GM18505 (cell line): ENCODE measurements at regions not wholly inside any gene's neighbourhood (a gene's known extent, or its start where the extent isn't known, plus 50 kb on each side); places are given as distances from the start of the nearest gene placed in this dataset.

Experiments
- ATAC-seq: cut with Tn5 transposase; IDR thresholded peaks from one replicate; pipeline ENCODE4 v1.9.1; 2021; ENCODE audit not compliant: unreplicated experiment
- POLR2A ChIP-seq: IDR thresholded peaks from 4 replicates; pipeline ENCODE4 v1.6.1; 2011; ENCODE audit warnings: borderline replicate concordance; ENCODE audit not compliant: insufficient read depth, insufficient read length; ENCODE audit errors: extremely low read depth

DNA sequence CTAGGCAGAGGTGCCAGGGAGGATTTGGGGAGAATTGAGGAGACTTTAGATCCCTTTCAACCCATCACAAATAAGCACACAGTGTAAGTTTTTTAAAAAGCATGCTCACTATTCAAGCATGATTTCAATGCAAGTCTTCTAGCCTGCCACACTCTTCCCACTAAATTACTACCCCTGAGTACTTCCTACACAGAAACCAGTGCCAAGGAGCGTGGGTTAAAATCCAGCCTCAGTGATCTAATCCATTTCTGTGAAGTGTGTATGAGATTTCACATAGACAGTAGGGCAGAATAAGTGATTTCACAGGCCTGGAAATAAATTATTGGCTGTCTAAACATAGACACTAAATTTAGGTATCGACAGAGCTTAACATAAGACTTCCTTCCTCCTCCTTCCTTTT is 142.9 kb upstream of the ATP1B1 start:
- TF ChIP-seq POLR2A, result no peak
- no peak for ATAC-seq

DNA sequence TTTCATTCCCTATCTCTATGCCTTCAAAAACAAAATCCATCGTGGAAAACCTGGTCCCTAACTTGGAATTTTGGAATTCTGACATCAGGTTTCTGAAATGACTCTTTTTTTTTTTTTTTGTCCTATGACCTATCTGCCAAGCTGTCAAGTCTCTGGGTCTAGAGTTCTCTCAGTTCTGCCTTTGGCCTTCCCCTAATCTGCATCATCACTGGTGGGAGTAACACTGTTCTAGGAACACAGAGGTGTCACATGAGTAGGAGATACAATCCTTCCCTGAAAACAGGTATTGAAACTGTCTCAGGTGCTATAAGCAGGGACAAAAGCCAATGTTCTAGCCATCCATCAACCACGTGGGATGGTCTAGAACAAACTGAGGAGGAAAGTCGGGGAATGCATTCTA is 142.0 kb upstream of the ATP1B1 start:
- ATAC-seq, result no peak
- TF ChIP-seq POLR2A, result no peak

DNA sequence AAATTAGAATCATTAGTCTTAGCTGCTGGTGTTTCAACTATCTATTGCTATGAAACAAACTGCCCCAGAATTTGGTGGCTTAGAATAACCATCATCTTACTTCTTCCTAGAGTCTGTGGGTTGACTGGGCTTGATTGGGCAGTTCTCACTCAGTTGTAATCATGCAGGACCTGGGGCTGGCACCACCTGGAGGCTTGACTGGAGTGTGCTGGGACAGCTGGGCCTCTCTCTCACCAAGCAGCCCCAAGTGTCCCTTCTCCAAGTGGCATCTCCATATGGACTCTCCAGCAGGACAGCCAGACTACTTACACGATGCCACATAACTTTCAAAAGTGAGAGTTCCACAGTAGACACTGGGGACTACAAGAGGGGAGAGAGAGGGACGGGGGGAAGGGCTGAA is 140.3 kb upstream of the ATP1B1 start:
- ATAC-seq, result no peak
- no peak for TF ChIP-seq POLR2A

DNA sequence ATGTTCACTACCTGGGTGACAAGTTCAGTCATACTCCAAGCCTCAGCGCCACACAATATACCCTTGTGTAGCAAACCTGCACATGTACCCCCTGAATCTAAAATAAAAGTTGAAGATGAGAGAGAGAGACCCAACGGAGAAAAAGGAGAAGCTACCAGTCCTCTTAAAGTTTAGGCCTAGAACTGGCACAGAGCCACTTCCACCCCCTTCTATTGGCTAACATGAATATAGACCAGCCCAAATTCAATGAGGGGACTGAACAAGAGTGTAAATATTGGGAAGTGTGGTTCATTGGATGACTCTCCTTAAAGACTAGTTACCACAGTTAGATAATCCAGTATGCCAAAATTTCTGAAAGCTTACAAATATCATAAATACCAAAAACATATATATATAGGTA is 139.9 kb upstream of the ATP1B1 start:
- no peak for TF ChIP-seq POLR2A
- no peak for ATAC-seq

DNA sequence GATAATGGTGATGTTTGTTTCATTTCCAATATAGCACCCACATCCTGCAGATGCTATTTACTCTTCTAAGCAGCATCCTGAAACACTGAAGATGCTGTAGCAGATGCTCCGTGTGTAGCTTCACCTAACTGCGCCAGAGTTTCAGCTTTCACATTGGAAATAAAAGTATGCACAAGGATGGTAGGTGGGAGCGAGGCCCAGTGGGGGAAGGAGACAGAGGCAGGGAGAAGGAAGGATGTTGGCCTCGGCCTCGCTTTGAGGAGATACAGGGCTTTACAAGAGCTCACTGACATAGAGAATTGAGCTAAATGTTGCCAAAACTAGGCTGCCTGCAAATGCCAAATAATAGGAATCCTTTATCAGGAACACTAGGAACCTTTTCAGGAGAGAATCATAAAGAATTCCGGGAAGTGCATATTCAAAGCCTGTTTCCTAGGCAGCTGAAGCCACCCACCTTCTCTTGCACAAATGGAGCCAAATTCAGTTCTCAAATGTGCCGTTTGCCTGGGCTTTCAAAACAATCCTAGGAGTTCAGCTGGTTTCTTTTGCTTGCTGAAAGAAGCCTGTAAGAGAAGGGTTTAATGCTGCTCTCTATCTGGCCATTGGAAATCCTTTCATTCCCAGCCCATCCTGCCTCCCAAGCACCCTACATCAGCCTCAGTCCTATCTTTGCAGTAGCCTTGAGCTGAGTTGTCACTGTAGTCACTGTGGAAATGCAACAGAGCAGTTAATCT is 135.4 kb upstream of the ATP1B1 start:
- ATAC-seq, result no peak
- TF ChIP-seq POLR2A, result no peak

DNA sequence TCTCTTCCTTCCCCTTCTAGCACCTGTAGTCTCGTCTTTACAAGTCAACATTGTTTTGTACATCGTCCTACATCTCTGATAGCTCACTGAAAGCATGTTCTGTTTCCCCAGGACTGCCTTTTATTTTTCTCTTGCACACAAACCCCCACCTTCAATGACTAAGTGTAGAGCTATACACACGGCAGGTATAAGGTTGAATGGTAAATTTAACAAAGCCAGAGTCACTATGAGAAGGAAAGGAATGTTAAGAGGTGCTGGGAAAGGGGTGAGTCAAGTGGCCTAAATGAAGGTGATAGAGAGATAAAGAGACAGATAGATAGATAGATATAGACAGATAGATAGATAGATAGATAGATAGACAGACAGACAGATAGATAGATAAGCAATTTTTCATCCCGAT is 134.3 kb upstream of the ATP1B1 start:
- TF ChIP-seq POLR2A, result no peak

DNA sequence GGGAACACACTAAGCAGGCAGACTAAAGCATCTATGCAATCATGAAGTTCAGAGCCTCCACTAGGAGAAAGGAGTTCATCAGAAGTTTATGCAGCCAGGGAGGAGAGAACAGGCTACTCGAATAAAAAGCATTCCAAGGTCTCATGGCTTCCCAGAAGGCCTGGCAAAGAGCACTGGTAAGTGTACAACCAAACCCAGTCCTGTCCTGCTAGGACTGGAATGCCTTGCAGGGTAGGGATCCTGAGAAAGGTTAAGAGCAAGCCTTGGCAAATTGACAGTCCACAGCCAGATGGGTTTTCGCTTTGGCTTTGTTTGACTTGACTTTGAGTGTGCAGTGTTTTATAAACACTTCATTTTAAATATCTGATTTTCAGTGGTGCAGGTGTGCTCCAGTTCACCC is 133.6 kb upstream of the ATP1B1 start:
- ATAC-seq, result no peak
- TF ChIP-seq POLR2A, result no peak

More for the DNA sequence above, 134.3 kb upstream of the ATP1B1 start:
- no peak for ATAC-seq

DNA sequence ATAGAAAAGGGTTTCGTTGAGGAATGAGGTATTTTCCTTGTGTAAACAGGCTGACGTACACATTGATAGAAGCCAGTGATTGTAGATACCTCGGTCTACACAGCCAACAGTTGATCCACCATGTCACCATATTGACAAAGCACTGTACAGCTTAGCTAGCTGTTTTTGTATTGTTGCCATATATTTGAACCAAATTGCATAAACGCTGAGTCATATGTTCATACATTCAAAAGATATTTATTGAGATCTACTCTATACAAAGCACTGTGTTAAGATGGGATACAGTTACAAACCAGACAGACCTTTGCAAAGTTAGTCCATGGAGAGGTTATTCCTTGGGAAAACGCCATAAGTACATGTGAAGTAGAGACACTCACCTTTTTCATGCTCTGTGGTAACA is 132.4 kb upstream of the ATP1B1 start:
- TF ChIP-seq POLR2A, result no peak
- ATAC-seq, result no peak

DNA sequence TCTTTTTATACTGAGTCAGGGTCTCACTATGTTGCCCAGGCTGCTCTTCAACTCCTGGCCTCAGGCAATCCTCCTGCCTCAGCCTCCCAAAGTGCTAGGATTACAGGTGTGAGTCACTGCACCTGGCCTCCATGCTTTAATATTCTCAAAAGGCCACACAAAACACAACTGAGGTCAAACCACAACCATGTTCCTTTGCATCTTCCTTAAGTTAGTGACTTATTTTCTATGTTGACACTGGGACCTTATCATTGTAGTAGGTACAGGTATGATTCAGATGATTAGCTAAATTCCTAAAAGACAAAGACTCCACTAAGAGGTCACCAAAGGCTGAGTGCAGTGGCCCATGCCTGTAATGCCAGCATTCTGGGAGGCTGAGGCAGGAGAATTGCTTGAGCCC is 131.9 kb upstream of the ATP1B1 start:
- no peak for ATAC-seq
- no peak for TF ChIP-seq POLR2A

DNA sequence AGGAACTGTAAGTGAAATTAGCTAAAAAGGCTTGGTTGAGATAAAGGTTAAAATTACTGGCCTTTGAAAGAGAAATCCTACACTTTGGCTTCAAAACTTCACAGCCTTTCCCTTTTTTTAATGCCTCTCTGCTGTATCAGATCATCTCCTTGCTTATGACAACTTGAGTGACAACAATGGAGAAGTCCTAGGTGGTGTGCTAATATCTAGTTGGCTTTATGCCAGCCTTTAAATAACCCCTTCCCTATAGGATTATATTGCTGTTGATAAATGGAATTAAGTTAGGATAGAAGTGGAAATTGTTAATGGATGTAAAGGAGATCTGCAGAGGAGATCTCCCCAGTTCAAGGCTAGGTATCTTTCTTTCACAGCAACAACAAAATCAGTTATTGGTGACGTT is 130.2 kb upstream of the ATP1B1 start:
- no peak for ATAC-seq
- no peak for TF ChIP-seq POLR2A

DNA sequence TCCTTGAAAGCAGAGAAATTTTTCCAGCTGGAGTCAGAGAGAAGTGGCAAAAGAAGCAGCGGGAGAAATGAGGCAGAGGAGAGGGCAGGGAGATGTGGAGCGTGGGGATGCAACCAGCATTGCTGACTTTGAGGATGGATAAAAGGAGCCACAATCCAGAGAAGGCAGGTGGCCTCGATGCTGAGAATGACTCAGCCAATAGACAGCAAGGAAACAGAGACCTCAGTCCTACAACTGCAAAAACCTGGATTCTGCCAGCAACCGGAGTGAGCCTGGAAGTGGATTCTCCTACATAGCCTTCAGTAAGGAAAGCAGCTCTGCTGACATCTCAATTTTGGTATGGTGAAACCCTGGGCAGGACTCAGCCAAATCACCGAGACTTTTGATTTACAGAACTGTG is 128.9 kb upstream of the ATP1B1 start:
- no peak for TF ChIP-seq POLR2A
- ATAC-seq, result no peak

DNA sequence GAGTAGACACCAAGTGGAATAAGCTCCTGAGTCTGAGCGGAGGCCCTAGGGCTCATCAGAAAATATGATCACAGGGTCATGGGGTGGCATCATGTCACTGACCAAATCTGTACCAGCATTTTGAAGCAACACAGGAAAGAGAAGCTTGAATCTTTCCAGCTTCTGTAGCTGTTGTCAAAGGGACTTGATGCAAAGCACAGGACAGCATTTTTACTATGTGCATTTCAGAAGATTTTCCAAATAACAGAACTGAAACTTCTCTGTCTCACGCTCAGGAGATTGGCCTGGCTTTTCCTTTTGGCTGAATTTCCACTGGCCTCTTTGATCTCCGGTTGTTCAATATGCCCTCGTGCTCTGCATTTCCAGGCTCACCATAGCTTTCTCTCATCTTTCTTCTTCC is 127.2 kb upstream of the ATP1B1 start:
- TF ChIP-seq POLR2A, result no peak
- no peak for ATAC-seq

DNA sequence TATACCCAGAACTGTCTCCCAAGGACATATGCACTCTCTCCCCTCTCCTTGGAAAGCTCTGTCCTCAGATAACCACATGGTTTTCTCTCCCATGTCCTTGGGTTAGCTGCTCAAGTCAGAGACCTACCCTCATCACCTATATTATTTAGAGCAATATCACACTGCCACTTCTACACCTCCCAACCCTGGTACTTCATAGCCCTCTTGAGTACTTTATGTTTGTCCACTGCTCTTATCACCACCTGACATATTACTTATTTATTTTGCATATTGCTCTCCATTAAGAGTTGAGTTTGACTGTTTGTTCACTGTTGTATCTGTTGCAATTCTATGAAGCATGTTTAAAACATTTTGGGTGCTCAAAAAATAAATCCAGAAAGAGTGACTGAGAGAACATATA is 126.3 kb upstream of the ATP1B1 start:
- ATAC-seq, result no peak
- no peak for TF ChIP-seq POLR2A

DNA sequence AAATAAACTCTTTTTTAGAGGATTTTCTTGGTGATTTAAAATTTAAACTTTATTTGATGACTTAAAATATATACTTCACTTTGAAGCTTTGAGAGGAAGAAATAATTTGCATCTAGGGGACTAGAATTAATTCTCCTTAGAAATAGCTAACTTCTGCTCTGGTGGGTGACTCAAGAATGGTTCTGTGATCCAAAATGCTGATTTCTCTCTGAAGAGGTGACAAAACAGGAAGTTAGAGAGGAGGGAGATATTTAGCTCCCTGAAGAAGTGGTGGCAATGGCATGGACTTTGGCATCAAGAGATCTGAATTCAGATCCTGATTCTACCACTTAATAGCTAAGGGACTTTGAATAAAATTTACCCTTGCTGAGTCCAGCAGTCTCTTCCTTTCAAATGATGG is 125.8 kb upstream of the ATP1B1 start:
- TF ChIP-seq POLR2A, result no peak
- no peak for ATAC-seq

DNA sequence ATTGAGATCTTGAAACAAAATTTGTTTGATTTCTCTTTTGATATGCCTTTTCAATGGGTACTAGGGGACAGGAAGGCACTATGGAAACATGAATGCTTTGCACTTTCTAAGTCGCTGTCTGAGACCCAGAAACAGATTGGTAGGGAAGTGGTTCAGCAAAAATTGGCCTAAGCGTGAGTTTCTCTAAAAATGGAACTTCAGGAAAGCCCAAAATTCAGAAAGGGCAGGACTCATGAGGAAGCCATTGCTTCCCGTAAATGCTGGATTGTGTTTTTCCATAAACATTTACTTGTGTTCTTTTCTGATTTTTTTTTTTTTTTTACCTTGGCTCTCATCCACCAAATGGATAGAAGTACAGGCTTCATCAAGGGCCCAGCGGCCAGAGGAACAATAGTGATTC is 123.7 kb upstream of the ATP1B1 start:
- ATAC-seq, result no peak
- no peak for TF ChIP-seq POLR2A
